K562 (cell line): ENCODE measurements at regions not wholly inside any gene's neighbourhood (a gene's known extent, or its start where the extent isn't known, plus 50 kb on each side); places are given as distances from the start of the nearest gene placed in this dataset.
A peak's percentile ranks its signal among the peaks of the same experiment; 100 is the strongest.

Experiments used
- ATAC-seq: fragments of 200-7000 bp; cut with Tn5 transposase; 3 replicates; pipeline ENCODE4 v1.9.1; 2020; ENCODE audit warnings: moderate library complexity
- BruUV-seq: library from RNA; stranded (reverse); fragments of 400-500 nt; replicated peaks from 2 replicates; lab custom pipeline; 2021; lab: Mats Ljungman, UMichigan
- CTCF ChIA-PET: fragments of 300-600 bp; formaldehyde crosslinking; extraction: SDS; loops from one replicate; lab custom pipeline; 2021; ENCODE audit warnings: low intra/inter-chr PET ratio; lab: Yijun Ruan, JAX
- POLR2A ChIA-PET: fragments of 300-600, 350-650 bp; sonication (Branson Sonifier 250); formaldehyde crosslinking; extraction: SDS; loops from one replicate; lab custom pipeline; 2021; ENCODE audit warnings: antibody characterized with exemption, inconsistent platforms; lab: Yijun Ruan, JAX
- DNase-seq, 4 experiments: peaks; one replicate each; pipeline versions ENCODE4 v3.0.0 to v3.0.0-alpha.2; 2011 to 2018; ENCODE audit warnings: low spot score in 3 of 4, mixed read lengths in 3 of 4; ENCODE audit errors: extremely low read depth in 1 of 4
- FAIRE-seq: peaks from 2 replicates; lab custom pipeline; 2011; peaks lifted over from hg19 to GRCh38; lab: Jason Lieb, UNC
- H2AFZ ChIP-seq: 2 replicates; pipeline ENCODE4 v1.6.0; 2011; ENCODE audit warnings: low read depth, low read length, control low read depth, inconsistent platforms
- H3K27ac ChIP-seq: fragments of 200-600 bp; 3 replicates; pipeline ENCODE4 v1.8.0; 2011; ENCODE audit warnings: low read depth, mild to moderate bottlenecking, control low read depth, inconsistent platforms, low read length, moderate library complexity, mixed read lengths; ENCODE audit errors: extremely low read depth
- H3K27me3 ChIP-seq, 2 experiments: fragments of 300-600 bp in 1 of 2; 2 replicates in 1 of 2; 3 replicates in 1 of 2; pipeline versions ENCODE4 v1.6.0 to v1.8.0; 2011; ENCODE audit warnings: inconsistent platforms in 2 of 2, low read length in 2 of 2, mild to moderate bottlenecking in 1 of 2, mixed read lengths in 1 of 2, moderate library complexity in 1 of 2; ENCODE audit not compliant: control insufficient read depth in 2 of 2, insufficient read depth in 2 of 2
- H3K36me3 ChIP-seq: fragments of 300-600 bp; 3 replicates; pipeline ENCODE4 v1.8.0; 2011; ENCODE audit warnings: mild to moderate bottlenecking, low read length, inconsistent platforms; ENCODE audit not compliant: control insufficient read depth, insufficient read depth
- H3K4me1 ChIP-seq, 2 experiments: fragments of 200-600 bp in 1 of 2; replicated peaks in 1 of 2; 2 replicates in 1 of 2; 3 replicates in 1 of 2; pipeline versions ENCODE4 v1.5.1 to v1.8.0; 2011; ENCODE audit warnings: inconsistent platforms in 2 of 2, low read length in 2 of 2, mild to moderate bottlenecking in 1 of 2, mixed read lengths in 1 of 2, moderate library complexity in 1 of 2; ENCODE audit not compliant: control insufficient read depth in 2 of 2, insufficient read depth in 2 of 2
- H3K4me2 ChIP-seq: 2 replicates; pipeline ENCODE4 v1.6.1; 2011; ENCODE audit warnings: low read length, control low read depth, inconsistent platforms, mixed read lengths; ENCODE audit not compliant: insufficient read depth
- H3K4me3 ChIP-seq: fragments of 200-600 bp; sonication (generic), shearing (Covaris generic); 2 replicates; pipeline ENCODE4 v1.5.1; 2016; ENCODE audit warnings: control low read depth, inconsistent platforms
- H3K79me2 ChIP-seq: fragments of 200-600 bp; 3 replicates; pipeline ENCODE4 v1.8.0; 2011; ENCODE audit warnings: low read length, inconsistent platforms; ENCODE audit not compliant: control insufficient read depth, insufficient read depth
- H3K9ac ChIP-seq, 2 experiments: 2 replicates each; pipeline versions ENCODE4 v1.6.0 to v1.6.1; 2011; ENCODE audit warnings: low read depth in 2 of 2, low read length in 2 of 2, control low read depth in 1 of 2, inconsistent platforms in 1 of 2, mild to moderate bottlenecking in 1 of 2, mixed read lengths in 1 of 2; ENCODE audit not compliant: insufficient read depth in 1 of 2
- H3K9me1 ChIP-seq: one replicate; pipeline ENCODE4 v1.6.0; 2011; ENCODE audit warnings: inconsistent platforms, mild to moderate bottlenecking, low read length, moderate library complexity; ENCODE audit not compliant: control insufficient read depth, insufficient read depth
- H3K9me3 ChIP-seq: replicated peaks from 2 replicates; pipeline ENCODE4 v1.5.1; 2011; ENCODE audit warnings: low read depth, low read length, inconsistent platforms; ENCODE audit not compliant: control insufficient read depth, insufficient read depth
- H4K20me1 ChIP-seq: replicated peaks from 2 replicates; pipeline ENCODE4 v1.6.1; 2011; ENCODE audit warnings: low read length, inconsistent platforms, mixed read lengths; ENCODE audit not compliant: control insufficient read depth, insufficient read depth
- ASH1L ChIP-seq: fragments of 450-650 bp; IDR thresholded peaks from 2 replicates; pipeline ENCODE4 v1.6.1; 2018; ENCODE audit warnings: borderline replicate concordance, mild to moderate bottlenecking, low read depth; ENCODE audit not compliant: partially characterized antibody
- C11orf30 ChIP-seq: fragments of 450-650 bp; IDR thresholded peaks from 2 replicates; pipeline ENCODE4 v1.6.1; 2016; ENCODE audit warnings: low read depth, mild to moderate bottlenecking
- CHD1 ChIP-seq: fragments of 200-600 bp; sonication (generic); IDR thresholded peaks from one replicate; pipeline ENCODE4 v1.6.1; 2012; ENCODE audit warnings: mild to moderate bottlenecking, moderate library complexity, low read length, inconsistent platforms
- CSDE1 ChIP-seq, 2 experiments: fragments of 450-650 bp; IDR thresholded peaks; 2 replicates each; pipeline ENCODE4 v1.6.1; 2016; ENCODE audit warnings: mild to moderate bottlenecking in 1 of 2
- HES1 ChIP-seq: fragments of 450-650 bp; IDR thresholded peaks from 2 replicates; pipeline ENCODE4 v1.6.1; 2016; ENCODE audit warnings: low read depth, mild to moderate bottlenecking, moderate library complexity
- MAFG ChIP-seq: fragments of 450-650 bp; conservative IDR thresholded peaks from 2 replicates; pipeline ENCODE4 v1.6.1; 2016; ENCODE audit warnings: missing genetic modification characterization, missing compliant biosample characterization
- RBFOX2 ChIP-seq: fragments of 200-400 bp; formaldehyde crosslinking; IDR thresholded peaks from 2 replicates; pipeline ENCODE4 v1.6.1; 2017; ENCODE audit warnings: low read depth, mild to moderate bottlenecking, low read length, moderate library complexity
- SRSF9 ChIP-seq: fragments of 200-400 bp; formaldehyde crosslinking; IDR thresholded peaks from 2 replicates; pipeline ENCODE4 v1.6.1; 2017; ENCODE audit warnings: low read depth, low read length, borderline replicate concordance
- ZNF212 ChIP-seq: fragments of 450-650 bp; formaldehyde crosslinking; IDR thresholded peaks from 2 replicates; pipeline ENCODE4 v1.4.0; 2020; ENCODE audit warnings: mild to moderate bottlenecking
- ZNF316 ChIP-seq: fragments of 450-650 bp; IDR thresholded peaks from 2 replicates; pipeline ENCODE4 v1.6.1; 2016
- WGBS: fragments of 100-300 bp; shearing (Covaris generic); methylation state at CpG from one replicate; pipeline ENCODE4 v1.1.6; 2016; ENCODE audit warnings: low coverage, mixed read lengths; ENCODE audit not compliant: insufficient coverage; ENCODE audit errors: missing lambda C conversion rate; 5-methylcytosine and 5-hydroxymethylcytosine counted together
- in situ Hi-C: fragments of 300-500 bp; cut with MboI; formaldehyde crosslinking; loops from 4 replicates; pipeline ENCODE4 v1.15.0; 2018; ENCODE audit warnings: inconsistent platforms, mixed read lengths
- intact Hi-C: fragments of 100-400 bp; cut with micrococcal nuclease; formaldehyde crosslinking; loops from 2 replicates; pipeline ENCODE4 v1.14.2; 2022
- TF ChIP-seq, protein P1 (sequence below), 2 experiments: fragments of 450-650 bp; IDR thresholded peaks; 2 replicates each; pipeline ENCODE4 v1.6.1; 2018; ENCODE audit warnings: mild to moderate bottlenecking in 2 of 2, low read depth in 1 of 2; ENCODE audit not compliant: partially characterized antibody in 2 of 2
- TF ChIP-seq, protein P2 (sequence below): sonication (generic); formaldehyde crosslinking; IDR thresholded peaks from 2 replicates; pipeline ENCODE4 v1.8.0; 2022; ENCODE audit warnings: missing genetic modification reagents, mild to moderate bottlenecking, moderate library complexity, borderline replicate concordance

- no TSS peak for BruUV-seq
- no peak for DNase-seq
- Histone ChIP-seq H3K79me2 (peaks cover 66% of the 10 kb centered on the region), H3K36me3 (peaks cover 34% of the 10 kb centered on the region; the same call in 2 of the 3 replicates), H4K20me1 (no peaks in the 10 kb centered on the region), H3K9me3 (no peaks in the 10 kb centered on the region; the same call in none of the 2 replicates), H3K4me3 (no peak overlapping the region), H3K9ac (no peak overlapping the region), H3K9me1 (no peaks in the 10 kb centered on the region), H2AFZ (no peak overlapping the region), H3K4me1 (peaks cover 0 to 11% of the 10 kb centered on the region in 2 experiments; a peak in 2 of 5 replicates), H3K27ac (no peak overlapping the region; the same call in 2 of the 3 replicates), H3K4me2 (no peak overlapping the region), H3K27me3 (no peaks in the 10 kb centered on the region)
- TF ChIP-seq ZNF316: peak; percentile 73
- TF ChIP-seq RBFOX2: no peak
- TF ChIP-seq MAFG: 0 out of 2 replicates have a peak, but pooled peaks have one; percentile 12
- no peak for TF ChIP-seq ZNF212 (CRISPR knock-in tag)
- TF ChIP-seq CHD1: no peak
- TF ChIP-seq C11orf30: peak; percentile 55; the same call in 1 of the 2 replicates
- TF ChIP-seq ASH1L: no peak
- POLR2A ChIA-PET: no interaction called here
- FAIRE-seq: no peak
- in situ Hi-C loops: no loop called here
- intact Hi-C loops: no loop called here
- CTCF ChIA-PET: no interaction called here
- ATAC-seq: no peak
These were observed 1083.9 kb upstream of the INTU start for GRCh38 chr4:126548890-126549289.

GRCh38 chr4:126552321-126552720 is 1080.4 kb upstream of the INTU start:
- no peak overlapping the region for H3K9ac ChIP-seq
- ATAC-seq: no peak
- H2AFZ ChIP-seq: no peak overlapping the region
- peaks cover 0 to 7% of the 10 kb centered on the region in 2 experiments; a peak in 2 of 5 replicates for H3K4me1 ChIP-seq
- no peaks in the 10 kb centered on the region for H3K27me3 ChIP-seq
- no peak overlapping the region for H3K4me3 ChIP-seq
- intact Hi-C loops: loop anchor here (5.0 kb wide), 1 partner anchor 405 kb away; no protein-coding TSS in a partner anchor
- no peaks in the 10 kb centered on the region for H3K9me1 ChIP-seq
- peaks cover 41% of the 10 kb centered on the region for H3K79me2 ChIP-seq
- no peak overlapping the region for H3K27ac ChIP-seq
- FAIRE-seq: no peak
- in situ Hi-C loops: no loop called here
- no peaks in the 10 kb centered on the region for H4K20me1 ChIP-seq
- no peaks in the 10 kb centered on the region; the same call in 1 of the 2 replicates for H3K9me3 ChIP-seq
- WGBS: 39% methylated on average over 1 of the region's 1 CpG
- ChIA-PET CTCF (no interaction called here), POLR2A (no interaction called here)
- BruUV-seq: no TSS peak
- H3K4me2 ChIP-seq: no peak overlapping the region
- peaks cover 21% of the 10 kb centered on the region; the same call in 1 of the 3 replicates for H3K36me3 ChIP-seq
- DNase-seq: no peak
- TF ChIP-seq, protein P1, sequence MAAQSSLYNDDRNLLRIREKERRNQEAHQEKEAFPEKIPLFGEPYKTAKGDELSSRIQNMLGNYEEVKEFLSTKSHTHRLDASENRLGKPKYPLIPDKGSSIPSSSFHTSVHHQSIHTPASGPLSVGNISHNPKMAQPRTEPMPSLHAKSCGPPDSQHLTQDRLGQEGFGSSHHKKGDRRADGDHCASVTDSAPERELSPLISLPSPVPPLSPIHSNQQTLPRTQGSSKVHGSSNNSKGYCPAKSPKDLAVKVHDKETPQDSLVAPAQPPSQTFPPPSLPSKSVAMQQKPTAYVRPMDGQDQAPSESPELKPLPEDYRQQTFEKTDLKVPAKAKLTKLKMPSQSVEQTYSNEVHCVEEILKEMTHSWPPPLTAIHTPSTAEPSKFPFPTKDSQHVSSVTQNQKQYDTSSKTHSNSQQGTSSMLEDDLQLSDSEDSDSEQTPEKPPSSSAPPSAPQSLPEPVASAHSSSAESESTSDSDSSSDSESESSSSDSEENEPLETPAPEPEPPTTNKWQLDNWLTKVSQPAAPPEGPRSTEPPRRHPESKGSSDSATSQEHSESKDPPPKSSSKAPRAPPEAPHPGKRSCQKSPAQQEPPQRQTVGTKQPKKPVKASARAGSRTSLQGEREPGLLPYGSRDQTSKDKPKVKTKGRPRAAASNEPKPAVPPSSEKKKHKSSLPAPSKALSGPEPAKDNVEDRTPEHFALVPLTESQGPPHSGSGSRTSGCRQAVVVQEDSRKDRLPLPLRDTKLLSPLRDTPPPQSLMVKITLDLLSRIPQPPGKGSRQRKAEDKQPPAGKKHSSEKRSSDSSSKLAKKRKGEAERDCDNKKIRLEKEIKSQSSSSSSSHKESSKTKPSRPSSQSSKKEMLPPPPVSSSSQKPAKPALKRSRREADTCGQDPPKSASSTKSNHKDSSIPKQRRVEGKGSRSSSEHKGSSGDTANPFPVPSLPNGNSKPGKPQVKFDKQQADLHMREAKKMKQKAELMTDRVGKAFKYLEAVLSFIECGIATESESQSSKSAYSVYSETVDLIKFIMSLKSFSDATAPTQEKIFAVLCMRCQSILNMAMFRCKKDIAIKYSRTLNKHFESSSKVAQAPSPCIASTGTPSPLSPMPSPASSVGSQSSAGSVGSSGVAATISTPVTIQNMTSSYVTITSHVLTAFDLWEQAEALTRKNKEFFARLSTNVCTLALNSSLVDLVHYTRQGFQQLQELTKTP (IDR thresholded peaks at IDR 0.05; ENCODE audit: low read depth in 1 of 2, partially characterized antibody in 2 of 2): no peak
- TF ChIP-seq SRSF9 (no peak), HES1 (no peak), CSDE1 (IDR thresholded peaks at IDR 0.05) (no peak)
- TF ChIP-seq, protein P2, sequence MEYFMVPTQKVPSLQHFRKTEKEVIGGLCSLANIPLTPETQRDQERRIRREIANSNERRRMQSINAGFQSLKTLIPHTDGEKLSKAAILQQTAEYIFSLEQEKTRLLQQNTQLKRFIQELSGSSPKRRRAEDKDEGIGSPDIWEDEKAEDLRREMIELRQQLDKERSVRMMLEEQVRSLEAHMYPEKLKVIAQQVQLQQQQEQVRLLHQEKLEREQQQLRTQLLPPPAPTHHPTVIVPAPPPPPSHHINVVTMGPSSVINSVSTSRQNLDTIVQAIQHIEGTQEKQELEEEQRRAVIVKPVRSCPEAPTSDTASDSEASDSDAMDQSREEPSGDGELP: no peak
